NCI-H2196 treated with DMSO at 0.1 percent for 48 hours (cell line): ENCODE measurements at regions not wholly inside any gene's neighbourhood (a gene's known extent, or its start where the extent isn't known, plus 50 kb on each side); places are given as distances from the start of the nearest gene placed in this dataset.

Experiments
- DNase-seq: peaks from one replicate; lab custom pipeline; 2025; ENCODE audit not compliant: unreplicated experiment; lab: John Stamatoyannopoulos, UW

DNA sequence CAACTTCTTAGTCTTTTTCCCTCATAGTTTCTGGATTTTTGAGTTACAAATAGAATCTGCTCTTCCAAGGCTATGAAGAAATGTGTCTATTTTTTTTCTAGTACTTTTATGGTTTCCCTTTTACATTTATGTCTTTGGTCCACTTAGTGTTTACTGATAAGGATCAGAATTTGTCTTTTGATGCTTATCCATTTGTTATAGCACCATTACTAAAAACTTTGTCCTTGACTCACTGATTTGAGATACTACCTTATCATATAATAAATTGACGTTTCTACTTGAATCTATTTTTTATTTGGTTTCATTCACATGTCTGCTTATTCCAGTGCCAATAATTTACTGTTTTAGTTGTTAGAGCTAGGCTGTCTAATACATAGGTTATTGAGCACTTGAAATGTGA lies 161.1 kb upstream of the DPYD start:
- DNase-seq = no peak

DNA sequence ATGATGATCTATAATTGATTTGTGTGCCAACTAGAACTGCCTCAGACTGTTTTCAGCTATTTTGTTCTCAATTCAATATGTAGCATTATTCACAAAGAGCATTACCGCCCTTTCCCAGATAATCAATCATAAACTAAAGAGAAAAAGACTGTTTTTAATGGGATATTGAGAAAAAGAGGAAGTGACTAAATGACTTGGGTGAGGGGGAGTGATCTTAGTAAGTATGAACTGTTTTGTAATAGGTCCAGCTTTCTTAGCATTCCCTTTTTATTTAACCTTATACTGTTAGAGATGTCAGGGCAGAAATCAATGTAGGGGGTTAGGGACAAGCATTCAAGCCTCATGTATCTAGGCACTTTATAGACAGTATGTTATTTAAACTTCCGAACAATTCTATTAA lies 157.8 kb upstream of the DPYD start:
- DNase-seq = no peak

DNA sequence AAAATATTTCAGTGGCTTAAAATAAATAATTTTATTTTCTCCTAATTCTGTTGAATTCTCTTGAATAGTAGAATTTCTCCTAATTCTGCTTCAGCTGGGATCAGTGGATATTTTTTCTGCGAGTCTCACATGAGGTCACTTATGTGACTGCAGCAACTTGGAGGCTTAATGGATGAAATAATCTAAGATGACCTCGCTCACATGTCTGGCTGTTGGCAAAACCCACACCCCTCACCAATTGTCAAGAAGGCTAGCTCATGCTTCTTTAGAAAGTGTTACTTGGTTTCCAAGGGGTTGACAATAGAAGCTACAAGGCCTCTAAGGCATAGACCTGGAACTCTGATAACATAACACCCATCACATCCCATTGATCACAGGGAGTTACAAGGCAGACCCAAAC lies 156.9 kb upstream of the DPYD start:
- DNase-seq = no peak

DNA sequence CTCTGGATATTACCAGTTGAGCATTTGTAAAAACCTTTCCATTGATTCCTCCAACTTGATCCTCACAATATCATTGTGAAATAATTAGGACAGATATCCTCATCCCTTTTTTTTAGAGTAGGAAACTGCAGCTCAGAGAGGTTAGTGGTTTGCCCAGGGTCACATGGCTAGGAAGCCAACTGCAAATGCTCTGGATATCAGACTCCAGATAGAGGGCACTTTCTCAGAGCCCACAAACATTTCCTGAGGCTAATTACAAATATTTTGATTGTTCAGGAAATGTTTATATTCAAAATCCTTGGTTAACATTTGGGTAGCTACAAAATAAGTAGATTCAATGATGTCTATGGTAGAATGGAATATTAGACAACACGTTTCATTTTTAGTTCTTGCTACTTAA lies 154.8 kb upstream of the DPYD start:
- no peak for DNase-seq

DNA sequence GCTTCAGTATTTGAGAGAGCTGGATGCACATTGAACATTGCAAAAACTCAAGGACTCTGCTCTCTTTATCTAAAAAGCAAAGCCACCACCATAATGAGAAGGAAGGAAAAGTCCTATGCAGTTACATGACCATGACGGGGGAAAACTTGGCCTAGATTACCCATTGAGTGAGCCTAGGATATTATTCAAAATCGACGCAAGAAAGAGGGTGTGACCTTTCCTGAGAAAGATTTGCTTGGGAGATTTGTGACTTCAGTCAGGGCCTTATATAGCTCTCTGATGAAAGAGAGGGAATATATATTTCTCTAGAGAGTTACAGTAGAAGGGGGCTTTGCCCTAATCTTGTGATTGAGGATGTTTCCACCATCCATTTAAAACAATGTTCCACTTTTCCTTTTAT lies 153.0 kb upstream of the DPYD start:
- DNase-seq = no peak

DNA sequence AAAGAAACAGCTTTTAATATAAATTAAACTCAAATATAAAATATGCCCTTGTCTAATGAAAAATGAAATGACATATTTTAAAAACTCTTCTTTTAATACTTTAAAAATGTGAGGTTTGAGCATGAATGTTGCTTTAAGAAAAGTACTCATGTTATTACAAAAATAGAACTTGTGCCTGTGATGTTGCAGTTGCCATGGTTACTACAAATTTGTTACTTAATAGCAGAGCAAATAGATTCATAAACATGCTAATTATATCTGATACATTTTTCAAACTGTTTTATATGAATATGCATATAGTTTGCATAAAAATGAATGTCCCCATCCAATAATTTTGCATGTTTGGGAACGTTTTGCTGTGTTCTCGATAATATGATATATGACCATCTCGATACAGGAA lies 152.3 kb upstream of the DPYD start:
- no peak for DNase-seq

DNA sequence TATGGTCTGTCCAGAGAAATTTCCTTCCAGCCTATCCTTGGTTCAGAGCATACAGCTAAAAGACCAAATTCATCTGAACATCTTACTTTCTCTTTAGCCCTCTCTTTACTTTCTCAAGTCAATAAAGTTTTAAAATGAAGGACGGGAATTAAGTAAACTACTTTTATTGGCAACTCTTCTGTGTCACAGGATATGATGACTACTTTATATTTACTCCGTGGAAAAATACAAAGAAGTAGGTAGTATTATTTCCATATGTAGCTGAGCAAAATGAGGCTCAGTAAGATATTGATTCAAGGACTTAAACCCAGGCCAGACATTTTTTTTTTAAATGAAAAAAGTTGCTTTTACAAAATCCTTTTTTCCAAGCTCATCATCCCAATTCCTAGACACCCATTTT lies 151.2 kb upstream of the DPYD start:
- DNase-seq = no peak

DNA sequence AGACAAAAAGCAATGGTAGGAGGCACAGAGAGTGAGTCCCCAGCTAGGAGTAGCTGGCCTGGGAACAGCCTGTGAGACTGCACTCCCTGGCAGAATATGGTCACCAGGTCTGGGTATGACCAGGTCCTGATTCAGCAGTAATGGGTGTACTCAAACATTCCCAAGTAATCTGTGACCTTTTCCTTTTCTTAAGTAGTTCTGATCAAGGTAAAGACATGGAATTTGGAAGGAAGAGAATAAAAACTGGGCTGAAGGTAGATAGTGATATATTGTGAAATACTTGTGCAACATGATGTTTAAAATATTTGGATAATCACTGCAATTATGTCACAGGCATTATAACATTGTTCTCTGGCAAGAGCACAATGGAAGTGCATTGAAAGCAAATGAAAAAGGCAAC lies 147.2 kb upstream of the DPYD start:
- DNase-seq = no peak

DNA sequence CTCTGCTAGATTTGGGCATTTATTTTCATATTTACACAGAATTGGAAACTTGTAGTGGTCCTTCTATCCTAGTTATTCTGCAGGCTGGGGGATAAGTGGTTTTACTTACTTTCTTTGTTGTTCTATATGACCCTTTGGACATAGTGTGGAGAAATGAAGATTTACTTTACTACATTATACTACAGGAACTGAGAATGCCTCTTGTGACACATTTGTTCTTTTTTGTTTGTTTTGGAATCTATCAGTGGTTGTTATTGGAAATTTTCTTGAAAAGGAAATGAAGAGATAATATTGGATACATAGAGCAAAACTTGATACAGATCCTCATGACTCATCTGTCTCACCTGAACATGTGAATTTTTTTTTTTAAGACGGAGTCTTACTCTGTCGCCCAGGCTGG lies 146.1 kb upstream of the DPYD start:
- no peak for DNase-seq

DNA sequence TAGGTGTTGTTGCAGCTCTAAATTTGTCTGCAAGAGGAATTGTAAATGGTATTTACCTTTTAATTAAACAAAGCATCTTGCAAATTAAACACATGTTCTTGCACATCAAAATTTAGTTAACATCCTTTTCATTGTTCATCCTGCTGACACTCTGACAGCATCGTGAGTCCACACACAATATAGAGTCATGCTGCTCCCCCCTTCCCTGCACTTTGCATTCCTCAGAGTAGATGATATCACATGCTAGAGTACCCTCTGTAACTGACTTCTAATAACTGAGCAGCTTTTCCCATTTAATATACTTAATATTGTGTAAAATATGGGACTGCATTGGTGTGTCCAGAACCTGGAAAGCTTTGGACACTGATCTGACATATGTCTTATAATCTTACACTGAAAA lies 138.8 kb upstream of the DPYD start:
- DNase-seq = no peak

DNA sequence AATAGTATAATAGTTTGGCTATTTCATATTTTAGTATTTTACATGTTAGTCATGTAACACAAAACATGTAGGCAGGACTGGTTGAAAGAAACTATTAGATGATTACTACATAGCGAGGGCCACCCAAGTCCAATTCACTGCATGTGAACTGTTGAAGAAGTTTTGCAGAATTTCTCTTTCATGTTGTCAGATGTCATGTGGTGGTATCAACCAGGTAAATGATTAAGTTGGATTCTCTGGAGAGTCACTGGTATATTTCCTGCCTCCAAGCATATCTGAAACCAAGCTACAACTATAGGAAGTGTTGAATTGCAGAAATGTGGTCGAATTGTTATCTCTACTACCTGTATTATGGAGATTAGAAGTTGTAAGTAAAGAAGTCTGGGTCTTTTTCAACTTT lies 137.8 kb upstream of the DPYD start:
- no peak for DNase-seq

DNA sequence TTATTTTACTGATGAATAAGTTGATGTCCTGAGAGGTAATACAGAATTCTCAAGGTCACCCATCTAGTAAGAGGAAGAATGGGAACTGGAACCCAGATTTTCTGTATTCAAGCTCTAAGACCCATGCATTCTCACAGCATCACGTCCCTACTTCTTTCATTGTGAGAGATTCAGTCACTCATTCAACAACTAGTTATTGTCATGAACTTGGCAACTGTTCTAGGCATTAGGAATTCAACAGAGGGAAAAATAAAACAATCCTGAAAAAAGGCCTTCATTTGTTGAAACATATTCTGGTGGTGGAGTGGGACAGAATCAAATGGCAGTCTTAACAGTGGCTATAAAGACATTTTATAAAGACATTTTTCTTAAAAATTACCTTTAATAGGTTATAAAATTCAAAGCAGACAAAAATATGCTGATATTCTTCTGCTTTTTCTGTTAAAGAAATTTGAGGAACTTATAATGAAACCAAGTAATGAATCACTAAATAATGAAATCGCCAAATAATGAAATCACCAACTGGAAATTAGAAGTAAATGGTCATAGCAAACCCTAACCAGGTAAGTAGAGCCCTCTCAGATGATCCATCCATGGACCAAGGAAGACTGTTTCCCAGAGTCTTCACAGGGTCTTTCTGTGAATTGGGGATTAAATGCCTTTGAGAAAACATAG lies 136.5 kb upstream of the DPYD start:
- no peak for DNase-seq

DNA sequence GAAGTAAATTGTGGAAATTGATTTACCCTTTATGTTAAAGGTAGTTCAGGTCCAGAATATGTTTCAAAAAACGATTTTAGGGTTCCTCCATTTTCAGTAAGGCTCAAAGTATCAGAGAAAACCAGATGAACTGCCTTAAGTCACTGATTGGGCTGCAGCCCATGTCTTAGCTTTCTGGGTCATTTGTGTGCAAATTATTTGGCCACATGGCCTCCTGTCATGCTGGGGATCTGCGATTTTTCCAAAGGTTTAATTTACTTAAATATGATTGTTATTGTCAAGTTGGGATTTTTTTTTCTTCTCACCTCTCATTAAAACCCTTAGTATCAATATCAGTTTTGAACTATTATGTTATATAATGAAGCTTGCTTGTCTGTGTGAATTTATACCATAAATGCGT lies 135.9 kb upstream of the DPYD start:
- no peak for DNase-seq

DNA sequence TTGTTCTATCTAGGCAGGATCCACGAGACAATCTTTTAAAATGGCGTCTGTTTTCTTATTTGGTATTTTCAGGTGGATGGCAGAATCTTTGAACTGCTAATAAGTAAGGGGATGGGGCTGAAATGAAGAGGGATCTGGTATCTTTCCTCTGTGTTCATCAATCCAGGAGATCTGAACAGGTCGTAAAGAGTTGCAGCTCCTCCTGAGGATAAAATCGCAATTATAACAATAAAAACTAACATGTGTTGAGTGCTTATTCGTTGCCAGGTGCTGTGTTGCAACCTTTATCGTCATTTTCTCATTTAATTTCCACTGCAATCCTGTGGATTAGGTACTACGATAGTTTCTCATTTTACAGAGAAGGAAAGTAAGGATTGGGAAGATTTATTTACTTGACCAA lies 134.6 kb upstream of the DPYD start:
- no peak for DNase-seq

DNA sequence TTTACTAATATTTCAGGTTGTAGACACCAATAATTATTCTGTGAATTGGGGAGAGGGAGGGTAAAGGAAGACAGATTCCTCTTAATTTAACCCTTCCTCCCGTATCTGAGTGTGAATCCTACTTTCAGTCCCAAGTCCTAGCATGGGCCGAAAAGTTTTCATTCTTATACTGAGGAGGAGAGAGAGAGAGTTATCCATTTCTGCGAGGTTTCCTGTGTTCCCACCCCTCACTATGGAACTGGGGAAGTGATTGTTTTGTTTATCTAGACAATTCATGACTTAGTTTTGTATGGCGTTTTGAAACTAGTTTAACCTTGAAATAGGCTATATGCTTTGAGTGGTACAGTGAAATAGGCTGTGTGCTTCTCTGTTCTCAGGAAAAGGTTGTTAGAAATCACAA lies 134.0 kb upstream of the DPYD start:
- DNase-seq = no peak

DNA sequence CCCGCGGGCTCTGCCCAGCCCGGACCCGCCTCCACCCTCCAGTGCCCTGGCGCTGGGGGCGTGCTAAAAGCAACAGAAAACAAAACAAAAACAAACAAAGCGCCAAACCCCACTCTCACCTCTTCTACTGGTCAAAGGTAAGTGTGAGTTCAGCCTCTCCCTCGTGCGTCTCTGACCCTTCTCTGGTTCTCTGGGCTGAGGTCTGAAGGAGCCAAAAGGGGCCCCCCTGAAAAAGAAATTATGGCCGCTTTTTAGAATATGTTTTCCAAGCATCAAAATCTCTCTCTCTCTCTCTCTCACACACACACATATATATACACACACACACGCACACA lies 133.5 kb upstream of the DPYD start:
- DNase-seq = no peak

DNA sequence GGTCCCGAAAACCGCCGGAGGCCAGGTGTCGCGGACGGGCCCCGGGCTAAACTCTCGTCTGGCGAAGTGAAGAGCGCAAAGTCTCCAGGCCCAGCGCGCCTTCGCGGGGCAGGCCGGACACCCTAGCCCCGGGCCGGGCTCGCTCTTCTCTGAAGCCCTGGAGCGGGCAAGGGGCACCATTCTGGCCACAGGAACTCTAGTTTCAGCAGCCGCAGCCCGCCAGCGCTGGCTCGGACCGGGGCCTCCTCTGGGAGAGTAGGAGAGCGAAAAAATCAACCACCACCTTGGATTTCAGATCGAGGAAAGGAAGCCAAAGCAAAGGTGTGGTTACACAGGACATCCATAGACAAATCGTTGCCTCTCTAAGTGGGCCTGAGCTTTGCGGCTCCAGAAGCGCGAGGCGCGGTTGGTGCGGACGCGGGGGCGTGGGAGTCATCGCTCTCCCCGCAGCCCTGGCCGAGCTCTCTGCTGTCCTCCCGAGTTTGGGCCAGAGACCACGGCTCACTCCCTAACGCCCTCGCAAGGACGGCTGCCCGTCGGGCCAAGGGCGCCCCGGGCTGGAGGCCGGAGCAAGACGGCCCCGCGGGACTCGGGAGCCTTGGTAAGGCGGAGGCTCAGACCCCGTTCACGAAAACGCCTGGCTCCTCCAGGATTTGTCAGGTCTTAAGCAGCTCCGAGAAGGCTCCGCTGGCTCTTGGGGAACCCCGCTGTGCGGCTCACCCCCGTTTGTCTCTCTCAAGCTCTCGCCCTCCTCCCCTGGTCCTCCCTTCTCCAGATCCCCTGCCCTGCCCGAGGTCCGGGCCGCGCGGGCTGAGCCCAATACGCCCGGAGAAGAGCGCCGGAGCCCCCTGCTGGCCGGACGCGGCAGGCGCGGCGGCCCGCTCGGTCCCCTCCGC lies 132.9 kb upstream of the DPYD start:
- peak; percentile 6 for DNase-seq

DNA sequence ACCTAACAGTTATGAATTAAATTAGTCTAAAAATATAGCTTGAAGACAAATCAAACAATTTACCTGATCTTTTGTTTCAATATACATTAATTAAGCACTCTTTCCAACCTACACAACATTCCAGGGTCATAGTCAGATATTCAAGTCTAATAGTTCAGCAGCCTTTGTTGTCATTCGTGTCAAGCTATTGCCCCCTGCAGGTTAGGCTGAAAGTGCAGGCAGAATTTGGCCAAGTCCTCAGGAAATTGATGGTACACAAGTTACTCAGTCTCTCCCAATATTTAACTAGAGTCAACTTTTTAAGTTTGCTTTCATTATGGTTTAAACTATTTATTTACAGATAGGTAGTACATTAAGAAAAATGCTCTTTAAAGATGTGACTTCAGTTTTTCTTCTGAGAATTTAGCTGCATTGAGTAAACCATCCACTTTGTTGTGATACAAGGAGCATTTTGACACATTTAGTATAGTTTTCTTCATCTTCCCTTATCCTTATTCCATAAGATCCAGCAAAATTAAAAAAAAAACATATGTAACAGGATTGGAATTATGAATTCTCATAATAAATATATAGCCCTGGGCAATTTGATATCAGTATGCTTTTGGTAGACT lies 130.3 kb upstream of the DPYD start:
- DNase-seq = no peak

DNA sequence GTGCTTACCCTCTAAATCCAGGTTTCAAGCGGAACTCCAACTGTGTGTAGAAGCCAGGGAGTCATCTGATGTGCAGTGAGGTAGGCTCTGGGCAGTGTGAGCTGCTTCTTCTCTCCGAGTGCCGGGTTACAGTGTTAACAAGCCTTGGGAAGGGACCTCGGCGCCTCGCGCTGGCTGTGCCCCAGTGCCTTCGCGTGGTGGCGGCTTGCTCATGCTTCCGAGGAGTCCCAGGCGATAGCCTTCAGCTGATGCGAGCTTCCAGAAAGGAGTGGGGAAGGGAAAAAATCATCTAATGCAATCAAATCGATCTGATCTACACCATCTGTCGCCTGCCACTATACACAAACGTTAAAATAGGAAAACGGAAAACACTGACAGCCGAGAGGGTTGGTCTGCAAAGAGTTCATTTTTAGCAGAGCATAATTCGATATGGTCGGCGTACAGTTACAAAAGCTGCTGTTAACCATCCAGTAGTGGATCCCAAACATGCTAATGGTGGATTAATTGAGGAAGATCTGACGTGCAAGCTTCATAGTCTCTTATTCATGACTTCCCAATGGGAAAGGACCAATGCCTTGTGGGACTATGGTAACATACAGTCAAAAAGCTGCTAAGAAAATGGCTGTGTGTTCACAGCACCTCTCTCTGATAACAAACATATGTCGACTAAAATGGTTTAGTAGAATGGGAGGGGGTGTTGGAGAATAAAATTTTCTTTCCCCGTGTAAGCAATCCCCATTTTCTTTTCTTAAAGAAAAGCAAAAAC lies 128.7 kb upstream of the DPYD start:
- DNase-seq = no peak

DNA sequence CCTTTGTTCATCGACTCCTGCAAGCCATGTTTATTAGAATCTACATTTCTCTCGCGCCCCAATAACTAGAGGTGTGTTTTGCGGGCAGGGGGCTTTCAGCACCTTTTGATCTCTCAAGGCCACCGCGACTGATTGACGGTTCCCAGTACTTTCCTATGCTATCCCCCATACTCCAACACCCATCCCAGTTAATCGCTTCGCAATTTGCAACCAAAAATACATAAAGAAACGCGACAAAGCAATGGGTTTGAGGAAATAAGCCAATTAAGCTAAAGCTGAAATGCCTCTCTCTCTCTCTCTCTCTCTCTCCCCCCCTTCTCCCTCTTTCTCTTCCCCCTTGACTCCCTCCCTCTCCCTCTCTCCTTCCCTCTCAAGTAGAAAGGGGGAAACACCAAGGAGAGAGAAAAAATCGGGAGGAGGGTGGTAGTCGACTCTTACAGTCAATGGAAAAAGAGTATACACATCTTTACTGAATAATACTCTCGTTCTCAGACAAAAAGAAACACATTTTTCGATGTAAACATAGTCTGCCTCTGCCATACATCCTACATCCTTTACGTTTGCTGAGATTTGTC lies 128.0 kb upstream of the DPYD start:
- DNase-seq = no peak

DNA sequence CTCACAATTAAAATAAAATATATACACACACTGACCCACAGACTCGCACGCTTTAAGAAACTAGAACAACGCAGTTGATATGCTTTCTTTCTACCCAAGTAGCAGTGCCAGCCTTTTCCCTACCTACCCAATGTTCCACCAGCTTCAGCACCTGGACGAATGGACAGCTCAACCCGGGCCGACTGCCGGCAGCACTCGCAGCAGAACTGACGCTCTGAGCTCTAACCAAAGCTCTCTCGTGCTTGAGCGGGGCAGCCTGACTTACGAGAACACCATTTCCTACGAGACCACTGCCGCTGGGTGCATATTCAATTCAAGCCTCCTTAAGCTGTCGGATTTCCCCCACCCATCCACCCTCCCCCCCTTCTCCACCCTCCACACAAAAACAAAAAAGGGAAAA lies 127.4 kb upstream of the DPYD start:
- DNase-seq = no peak
